ENCODE measurements at regions not wholly inside any gene's neighbourhood (a gene's known extent, or its start where the extent isn't known, plus 50 kb on each side); places are given as distances from the start of the nearest gene placed in this dataset.
"Not testable (repeated sequence)": the region's sequence is repeated elsewhere in the genome, so short reads cannot be mapped to it uniquely, and the experiment has no call there.

GRCh38 chr3:65130782-65131181, 443.0 kb upstream of the ADAMTS9 start:
- no peaks in the 10 kb centered on the region for H3K27me3 Mint-ChIP-seq (ENCODE audit: unreplicated experiment)
- H3K9me3 Mint-ChIP-seq (ENCODE audit: unreplicated experiment), result no peaks in the 10 kb centered on the region

GRCh38 chr3:65128346-65128745, 440.5 kb upstream of the ADAMTS9 start:
- Mint-ChIP-seq H3K9me3 (ENCODE audit: unreplicated experiment) (no peaks in the 10 kb centered on the region), H3K27me3 (ENCODE audit: unreplicated experiment) (no peaks in the 10 kb centered on the region)

More at GRCh38 chr3:65130782-65131181, 443.0 kb upstream of the ADAMTS9 start:
- no peak overlapping the region for H3K4me3 Mint-ChIP-seq (ENCODE audit: unreplicated experiment)
- no peak for DNase-seq (ENCODE audit: low spot score)
- peaks cover 15% of the 10 kb centered on the region for H3K4me1 Mint-ChIP-seq (ENCODE audit: unreplicated experiment)
- H3K36me3 Mint-ChIP-seq (ENCODE audit: low read depth, unreplicated experiment), result peaks cover 7% of the 10 kb centered on the region
- TF ChIP-seq CTCF (IDR thresholded peaks at IDR 0.05; ENCODE audit: unreplicated experiment), result no peak
- no peak overlapping the region for H3K27ac Mint-ChIP-seq (ENCODE audit: unreplicated experiment)

GRCh38 chr3:65126527-65127410, 439.0 kb upstream of the ADAMTS9 start:
- no peak for DNase-seq (ENCODE audit: low spot score)
- H3K27ac Mint-ChIP-seq (ENCODE audit: unreplicated experiment), result no peak overlapping the region
- peaks cover 2% of the 10 kb centered on the region for H3K4me1 Mint-ChIP-seq (ENCODE audit: unreplicated experiment)
- no peak overlapping the region for H3K4me3 Mint-ChIP-seq (ENCODE audit: unreplicated experiment)
- peaks cover 7% of the 10 kb centered on the region for H3K36me3 Mint-ChIP-seq (ENCODE audit: low read depth, unreplicated experiment)
- TF ChIP-seq CTCF (IDR thresholded peaks at IDR 0.05; ENCODE audit: unreplicated experiment), result no peak
- H3K27me3 Mint-ChIP-seq (ENCODE audit: unreplicated experiment), result no peaks in the 10 kb centered on the region
- H3K9me3 Mint-ChIP-seq (ENCODE audit: unreplicated experiment), result no peaks in the 10 kb centered on the region

More at GRCh38 chr3:65128346-65128745, 440.5 kb upstream of the ADAMTS9 start:
- H3K36me3 Mint-ChIP-seq (ENCODE audit: low read depth, unreplicated experiment), result peaks cover 7% of the 10 kb centered on the region
- TF ChIP-seq CTCF (IDR thresholded peaks at IDR 0.05; ENCODE audit: unreplicated experiment), result no peak
- no peak overlapping the region for H3K27ac Mint-ChIP-seq (ENCODE audit: unreplicated experiment)
- H3K4me1 Mint-ChIP-seq (ENCODE audit: unreplicated experiment), result peaks cover 10% of the 10 kb centered on the region
- H3K4me3 Mint-ChIP-seq (ENCODE audit: unreplicated experiment), result no peak overlapping the region
- no peak for DNase-seq (ENCODE audit: low spot score)

GRCh38 chr3:65120156-65120555, 432.4 kb upstream of the ADAMTS9 start:
- H3K27ac Mint-ChIP-seq (ENCODE audit: unreplicated experiment); H3K4me1 Mint-ChIP-seq (ENCODE audit: unreplicated experiment); H3K4me3 Mint-ChIP-seq (ENCODE audit: unreplicated experiment); H3K36me3 Mint-ChIP-seq (ENCODE audit: low read depth, unreplicated experiment); H3K9me3 Mint-ChIP-seq (ENCODE audit: unreplicated experiment); H3K27me3 Mint-ChIP-seq (ENCODE audit: unreplicated experiment); DNase-seq (ENCODE audit: low spot score): not testable (repeated sequence)

- Mint-ChIP-seq H3K4me1 (ENCODE audit: unreplicated experiment) (no peaks in the 10 kb centered on the region), H3K9me3 (ENCODE audit: unreplicated experiment) (peaks cover 6% of the 10 kb centered on the region), H3K4me3 (ENCODE audit: unreplicated experiment) (no peak overlapping the region), H3K27ac (ENCODE audit: unreplicated experiment) (no peak overlapping the region), H3K27me3 (ENCODE audit: unreplicated experiment) (peaks cover 2% of the 10 kb centered on the region), H3K36me3 (ENCODE audit: low read depth, unreplicated experiment) (no peaks in the 10 kb centered on the region)
- TF ChIP-seq CTCF (IDR thresholded peaks at IDR 0.05; ENCODE audit: unreplicated experiment), result no peak
- no peak for DNase-seq (ENCODE audit: low spot score)
These were observed 431.2 kb upstream of the ADAMTS9 start for GRCh38 chr3:65118912-65119499.

All from endothelial cell (in vitro differentiated cells).